GM13977 (cell line): ENCODE measurements at regions not wholly inside any gene's neighbourhood (a gene's known extent, or its start where the extent isn't known, plus 50 kb on each side); places are given as distances from the start of the nearest gene placed in this dataset.

Experiments used
- DNase-seq: peaks from one replicate; pipeline ENCODE4 v3.0.0; 2012; ENCODE audit warnings: low spot score
- CTCF ChIP-seq: IDR thresholded peaks from 2 replicates; pipeline ENCODE4 v1.5.1; 2012; ENCODE audit warnings: mild to moderate bottlenecking, control low read depth; ENCODE audit not compliant: insufficient read depth; ENCODE audit errors: extremely low read depth, missing control alignments
- in situ Hi-C: fragments of 300-500 bp; cut with MboI; formaldehyde crosslinking; loops from one replicate; pipeline ENCODE4 v1.12.0; 2022; ENCODE audit warnings: low sequenced_read_pairs, low pct_unique_long_range_greater_than_20kb, mixed read lengths, inconsistent platforms; ENCODE audit not compliant: unreplicated experiment

- no peak for TF ChIP-seq CTCF
- in situ Hi-C loops, result no loop called here
Observed at GRCh38 chr16:7051591-7052349, 280.9 kb upstream of the RBFOX1 start.

GRCh38 chr16:7044331-7044730 lies 288.3 kb upstream of the RBFOX1 start:
- in situ Hi-C loops, result no loop called here
- no peak for DNase-seq
- TF ChIP-seq CTCF, result no peak

More at GRCh38 chr16:7051591-7052349, 280.9 kb upstream of the RBFOX1 start:
- no peak for DNase-seq

GRCh38 chr16:7038475-7038874 lies 294.2 kb upstream of the RBFOX1 start:
- in situ Hi-C loops, result no loop called here
- TF ChIP-seq CTCF, result no peak
- DNase-seq, result no peak

GRCh38 chr16:7037495-7037894 lies 295.1 kb upstream of the RBFOX1 start:
- in situ Hi-C loops, result no loop called here
- TF ChIP-seq CTCF, result no peak
- DNase-seq, result no peak

- no peak for TF ChIP-seq CTCF
- no peak for DNase-seq
- in situ Hi-C loops, result no loop called here
Observed at GRCh38 chr16:7031031-7031430, 301.6 kb upstream of the RBFOX1 start.

GRCh38 chr16:7027401-7027800 lies 305.2 kb upstream of the RBFOX1 start:
- in situ Hi-C loops, result no loop called here
- DNase-seq, result no peak
- TF ChIP-seq CTCF, result no peak
